Mesendoderm (in vitro differentiated cells): ENCODE measurements at regions not wholly inside any gene's neighbourhood (a gene's known extent, or its start where the extent isn't known, plus 50 kb on each side); places are given as distances from the start of the nearest gene placed in this dataset.

Source experiments
- DNase-seq: peaks from one replicate; pipeline ENCODE4 v3.0.0; 2013
- H2AK5ac ChIP-seq: 2 replicates; pipeline ENCODE4 v1.6.1; 2013; ENCODE audit warnings: low read length, inconsistent platforms
- H2BK120ac ChIP-seq: 2 replicates; pipeline ENCODE4 v1.6.1; 2013; ENCODE audit warnings: low read depth, mild to moderate bottlenecking, low read length, moderate library complexity, mixed read lengths
- H2BK15ac ChIP-seq: replicated peaks from 2 replicates; pipeline ENCODE4 v1.6.1; 2013; ENCODE audit warnings: low read depth, mild to moderate bottlenecking, moderate library complexity
- H2BK5ac ChIP-seq: 2 replicates; pipeline ENCODE4 v1.6.1; 2013; ENCODE audit warnings: low read length, inconsistent platforms
- H3K18ac ChIP-seq: 2 replicates; pipeline ENCODE4 v1.6.1; 2013; ENCODE audit warnings: mild to moderate bottlenecking, low read length, mixed read lengths
- H3K23ac ChIP-seq: one replicate; pipeline ENCODE4 v1.6.1; 2013; ENCODE audit warnings: low read length
- H3K27ac ChIP-seq: 2 replicates; pipeline ENCODE4 v1.5.1; 2013; ENCODE audit warnings: low read depth, mild to moderate bottlenecking, inconsistent platforms, low read length, moderate library complexity
- H3K27me3 ChIP-seq: 2 replicates; pipeline ENCODE4 v1.6.1; 2013; ENCODE audit warnings: low read length, control low read depth, mild to moderate bottlenecking, inconsistent platforms; ENCODE audit not compliant: insufficient read depth, poor library complexity
- H3K36me3 ChIP-seq: 2 replicates; pipeline ENCODE4 v1.6.1; 2013; ENCODE audit warnings: low read length, inconsistent platforms; ENCODE audit not compliant: control insufficient read depth, insufficient read depth
- H3K4ac ChIP-seq: one replicate; pipeline ENCODE4 v1.6.1; 2013; ENCODE audit warnings: low read depth, mild to moderate bottlenecking, low read length, moderate library complexity
- H3K4me1 ChIP-seq: 2 replicates; pipeline ENCODE4 v1.6.1; 2013; ENCODE audit warnings: low read depth, low read length, inconsistent platforms; ENCODE audit not compliant: control insufficient read depth
- H3K4me2 ChIP-seq: 2 replicates; pipeline ENCODE4 v1.6.1; 2013; ENCODE audit warnings: low read length
- H3K4me3 ChIP-seq: 2 replicates; pipeline ENCODE4 v1.5.1; 2013; ENCODE audit warnings: mild to moderate bottlenecking, low read length
- H3K56ac ChIP-seq: one replicate; pipeline ENCODE4 v1.6.1; 2013; ENCODE audit warnings: low read length
- H3K79me1 ChIP-seq: 2 replicates; pipeline ENCODE4 v1.6.1; 2013; ENCODE audit warnings: low read length, inconsistent platforms
- H3K79me2 ChIP-seq: 2 replicates; pipeline ENCODE4 v1.6.1; 2013; ENCODE audit warnings: mild to moderate bottlenecking, low read length; ENCODE audit not compliant: control insufficient read depth, insufficient read depth
- H3K9ac ChIP-seq: 2 replicates; pipeline ENCODE4 v1.6.1; 2013; ENCODE audit warnings: low read length, inconsistent platforms
- H4K5ac ChIP-seq: one replicate; pipeline ENCODE4 v1.6.1; 2013; ENCODE audit warnings: low read length
- H4K8ac ChIP-seq: one replicate; pipeline ENCODE4 v1.6.1; 2013; ENCODE audit warnings: low read depth, mild to moderate bottlenecking, control low read depth, low read length, moderate library complexity
- WGBS: extraction: QIAGEN DNeasy Blood & Tissue Kit; methylation state at CpG from one replicate; pipeline ENCODE4 v1.1.7; 2013; ENCODE audit warnings: low lambda C conversion rate, missing lambda C conversion rate; ENCODE audit not compliant: insufficient coverage; ENCODE audit errors: extremely low coverage; 5-methylcytosine and 5-hydroxymethylcytosine counted together

DNA sequence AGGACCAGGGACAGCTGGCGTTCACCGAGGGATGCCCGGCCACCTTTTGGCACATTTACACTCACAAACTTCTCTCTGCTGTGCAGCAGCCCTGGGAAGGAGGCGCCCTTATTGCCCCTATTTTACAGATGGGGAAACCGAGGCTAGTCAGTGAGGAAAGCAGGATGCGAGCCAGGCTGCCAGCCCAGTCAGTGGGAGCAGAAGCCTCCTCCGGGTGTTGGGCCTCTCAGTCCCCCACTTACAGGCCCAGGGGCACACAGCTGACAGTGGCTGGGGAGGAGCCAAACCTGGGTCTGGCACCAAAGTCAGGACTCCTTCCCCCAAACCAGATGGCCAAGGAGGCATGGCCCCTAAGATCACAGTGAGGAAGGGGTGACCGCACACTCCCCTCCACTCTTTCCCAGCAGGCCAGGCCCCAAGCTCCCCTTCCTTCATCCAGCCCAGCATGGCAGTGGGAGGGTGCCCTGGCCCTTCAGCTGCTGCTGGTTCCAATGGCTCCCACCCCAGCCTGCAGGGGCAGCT, 121.4 kb upstream of the ANO1 start:
- no peak for DNase-seq
- H2BK15ac ChIP-seq: no peak overlapping the region
- no peak overlapping the region for H4K8ac ChIP-seq
- no peak overlapping the region for H2AK5ac ChIP-seq
- H3K27me3 ChIP-seq: no peaks in the 10 kb centered on the region
- no peak overlapping the region for H3K4ac ChIP-seq
- H3K4me2 ChIP-seq: no peak overlapping the region
- H3K36me3 ChIP-seq: no peaks in the 10 kb centered on the region
- H3K56ac ChIP-seq: no peak overlapping the region
- H2BK120ac ChIP-seq: no peak overlapping the region
- H3K18ac ChIP-seq: no peak overlapping the region
- no peak overlapping the region for H3K27ac ChIP-seq
- no peak overlapping the region for H3K9ac ChIP-seq
- no CpG with 5 or more reads among the region's 8 CpGs for WGBS
- H2BK5ac ChIP-seq: no peak overlapping the region
- no peak overlapping the region for H3K23ac ChIP-seq
- H3K79me2 ChIP-seq: no peaks in the 10 kb centered on the region
- no peak overlapping the region for H3K4me3 ChIP-seq
- no peaks in the 10 kb centered on the region for H3K79me1 ChIP-seq
- no peak overlapping the region for H4K5ac ChIP-seq
- H3K4me1 ChIP-seq: no peaks in the 10 kb centered on the region

DNA sequence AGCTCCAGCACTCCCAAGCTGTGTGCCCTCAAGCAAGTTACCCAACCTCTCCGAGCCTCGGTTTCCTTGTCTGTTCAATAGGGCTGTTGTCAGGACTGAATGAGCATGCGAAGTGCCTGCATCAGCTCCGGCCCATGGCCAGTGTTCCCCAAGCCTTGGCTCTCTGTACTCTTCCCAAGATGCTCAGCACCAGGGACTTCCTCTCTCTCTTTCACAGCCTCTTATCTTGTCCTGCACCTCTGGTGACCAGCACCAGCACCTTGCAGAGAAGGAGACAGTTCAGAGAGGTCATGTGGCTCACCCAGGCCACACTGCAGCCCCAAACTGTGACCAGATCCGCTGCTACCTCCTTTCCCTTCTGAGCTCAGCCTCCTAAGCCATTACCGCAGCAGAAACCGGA, 120.3 kb upstream of the ANO1 start:
- H4K5ac ChIP-seq: no peak overlapping the region
- no peak overlapping the region for H2BK15ac ChIP-seq
- H3K79me1 ChIP-seq: no peaks in the 10 kb centered on the region
- no peak overlapping the region for H3K4me2 ChIP-seq
- no peaks in the 10 kb centered on the region for H3K79me2 ChIP-seq
- H3K36me3 ChIP-seq: no peaks in the 10 kb centered on the region
- WGBS: no CpG with 5 or more reads among the region's 7 CpGs
- H3K18ac ChIP-seq: no peak overlapping the region
- H2BK120ac ChIP-seq: no peak overlapping the region
- H3K56ac ChIP-seq: no peak overlapping the region
- no peak overlapping the region for H3K4ac ChIP-seq
- H4K8ac ChIP-seq: no peak overlapping the region
- no peak overlapping the region for H3K9ac ChIP-seq
- H3K27ac ChIP-seq: no peak overlapping the region
- H3K27me3 ChIP-seq: no peaks in the 10 kb centered on the region
- no peak overlapping the region for H2AK5ac ChIP-seq
- no peak overlapping the region for H3K4me3 ChIP-seq
- H3K23ac ChIP-seq: no peak overlapping the region
- no peak overlapping the region for H2BK5ac ChIP-seq
- no peak for DNase-seq
- no peaks in the 10 kb centered on the region for H3K4me1 ChIP-seq

DNA sequence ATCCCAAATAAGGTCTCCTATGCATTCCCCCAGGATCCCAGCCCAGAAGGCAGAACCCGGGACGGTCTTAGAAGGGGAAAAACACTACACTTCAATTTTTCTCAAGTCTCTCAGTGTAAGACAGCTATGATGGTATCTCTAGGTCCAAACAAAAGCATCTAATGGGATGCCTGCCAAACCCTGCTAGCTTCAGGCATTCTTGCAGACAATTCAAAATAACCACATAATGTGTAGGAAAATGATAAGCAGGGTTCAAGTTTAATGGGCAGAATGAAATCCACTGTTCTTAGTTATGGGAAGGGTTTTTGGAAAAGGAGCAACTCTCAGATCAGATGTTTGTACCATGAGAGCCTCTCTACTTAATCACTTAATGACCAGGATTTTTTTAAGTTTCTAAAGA, 119.8 kb upstream of the ANO1 start:
- H3K9ac ChIP-seq: no peak overlapping the region
- H3K79me2 ChIP-seq: no peaks in the 10 kb centered on the region
- no peak overlapping the region for H3K56ac ChIP-seq
- no peak overlapping the region for H3K4ac ChIP-seq
- no peaks in the 10 kb centered on the region for H3K27me3 ChIP-seq
- H2BK15ac ChIP-seq: no peak overlapping the region
- no peak overlapping the region for H2BK120ac ChIP-seq
- H3K23ac ChIP-seq: no peak overlapping the region
- H3K4me3 ChIP-seq: no peak overlapping the region
- H4K5ac ChIP-seq: no peak overlapping the region
- no peaks in the 10 kb centered on the region for H3K79me1 ChIP-seq
- H3K18ac ChIP-seq: no peak overlapping the region
- no peak for DNase-seq
- H3K4me1 ChIP-seq: no peaks in the 10 kb centered on the region
- H3K4me2 ChIP-seq: no peak overlapping the region
- no CpG with 5 or more reads among the region's 2 CpGs for WGBS
- no peak overlapping the region for H3K27ac ChIP-seq
- H4K8ac ChIP-seq: no peak overlapping the region
- H2AK5ac ChIP-seq: no peak overlapping the region
- no peaks in the 10 kb centered on the region for H3K36me3 ChIP-seq
- H2BK5ac ChIP-seq: no peak overlapping the region

DNA sequence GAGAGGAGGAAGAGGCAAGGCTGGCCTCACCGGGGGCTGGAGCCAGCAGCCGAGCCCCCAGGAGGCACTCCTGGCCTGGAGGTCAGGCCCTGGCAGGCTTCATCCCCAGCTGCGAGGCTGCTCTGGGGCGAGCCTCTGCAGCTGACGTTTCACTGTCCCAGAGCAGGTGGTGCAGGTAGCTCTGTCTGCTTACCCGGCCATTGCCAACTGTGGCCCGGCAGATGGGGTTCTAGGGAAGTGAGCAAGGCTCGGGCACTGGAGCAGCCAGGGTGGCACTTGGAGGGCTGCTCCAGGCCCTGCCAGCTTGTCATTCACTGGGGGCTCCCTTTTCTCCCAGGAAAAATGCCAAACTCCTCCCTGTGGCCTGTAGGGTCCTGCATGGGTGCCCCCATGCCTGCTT, 118.7 kb upstream of the ANO1 start:
- Histone ChIP-seq H3K4me3 (no peak overlapping the region), H3K79me2 (no peaks in the 10 kb centered on the region), H3K4me2 (no peak overlapping the region), H3K36me3 (no peaks in the 10 kb centered on the region), H3K9ac (no peak overlapping the region), H2BK120ac (no peak overlapping the region), H3K27me3 (no peaks in the 10 kb centered on the region), H3K27ac (no peak overlapping the region), H2AK5ac (no peak overlapping the region), H3K4ac (no peak overlapping the region), H3K79me1 (no peaks in the 10 kb centered on the region), H2BK15ac (no peak overlapping the region), H3K56ac (no peak overlapping the region), H3K18ac (no peak overlapping the region), H4K8ac (no peak overlapping the region), H3K4me1 (peaks cover 3% of the 10 kb centered on the region), H2BK5ac (no peak overlapping the region), H4K5ac (no peak overlapping the region), H3K23ac (no peak overlapping the region)
- WGBS: no CpG with 5 or more reads among the region's 8 CpGs
- DNase-seq: no peak

DNA sequence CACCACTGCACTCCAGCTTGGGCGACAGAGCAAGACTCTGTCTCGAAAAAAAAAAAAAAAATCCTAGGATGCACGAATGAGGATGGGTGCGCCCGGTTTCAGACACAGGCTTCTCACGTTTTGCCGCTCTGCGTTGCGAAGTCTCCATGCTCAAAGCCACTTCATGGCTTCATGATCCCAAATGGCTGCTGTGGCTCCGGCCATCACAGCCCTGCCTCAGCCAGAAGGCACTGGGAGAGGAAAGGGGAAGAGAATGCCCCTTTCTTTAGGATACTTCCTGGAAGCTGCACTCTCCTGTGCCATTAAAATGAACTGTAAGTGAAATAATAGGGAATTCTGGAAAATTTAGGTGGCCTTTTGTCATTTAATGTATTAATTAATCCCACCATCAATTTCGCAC, 116.4 kb upstream of the ANO1 start:
- Histone ChIP-seq H2BK120ac (no peak overlapping the region), H3K18ac (no peak overlapping the region), H3K4me2 (no peak overlapping the region), H3K4me1 (peaks cover 3% of the 10 kb centered on the region), H3K79me1 (no peaks in the 10 kb centered on the region), H3K79me2 (no peaks in the 10 kb centered on the region), H2BK5ac (no peak overlapping the region), H2AK5ac (no peak overlapping the region), H2BK15ac (no peak overlapping the region), H3K4ac (no peak overlapping the region), H3K36me3 (no peaks in the 10 kb centered on the region), H3K23ac (no peak overlapping the region), H3K56ac (no peak overlapping the region), H3K27ac (no peak overlapping the region), H4K5ac (no peak overlapping the region), H3K27me3 (no peaks in the 10 kb centered on the region), H4K8ac (no peak overlapping the region), H3K4me3 (no peak overlapping the region), H3K9ac (no peak overlapping the region)
- WGBS: no CpG with 5 or more reads among the region's 11 CpGs
- no peak for DNase-seq

DNA sequence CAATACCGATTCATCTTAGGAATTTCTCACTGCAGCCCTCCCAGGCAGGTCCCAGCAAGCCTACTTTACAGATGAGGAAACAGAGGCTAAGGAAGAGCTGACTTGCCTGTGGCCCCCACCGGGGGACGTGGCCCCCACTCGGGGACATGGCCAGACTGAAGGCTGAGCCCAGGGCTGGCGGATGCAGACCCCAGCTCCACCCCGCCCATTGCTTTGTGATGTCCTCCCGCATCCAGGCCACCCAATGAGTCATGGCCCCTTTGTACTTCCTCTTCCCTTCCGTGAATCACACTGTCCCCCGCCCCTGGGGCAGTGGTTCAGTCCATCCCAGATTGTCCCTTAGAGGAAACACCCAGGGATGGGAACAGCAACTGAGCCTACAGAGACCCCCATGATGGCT, 116.0 kb upstream of the ANO1 start:
- Histone ChIP-seq H2BK5ac (no peak overlapping the region), H3K4me1 (peaks cover 3% of the 10 kb centered on the region), H3K4me2 (no peak overlapping the region), H3K4me3 (no peak overlapping the region), H3K4ac (no peak overlapping the region), H2AK5ac (no peak overlapping the region), H2BK15ac (no peak overlapping the region), H4K8ac (no peak overlapping the region), H3K79me2 (no peaks in the 10 kb centered on the region), H3K56ac (no peak overlapping the region), H3K36me3 (no peaks in the 10 kb centered on the region), H3K9ac (no peak overlapping the region), H3K27ac (no peak overlapping the region), H3K27me3 (no peaks in the 10 kb centered on the region), H2BK120ac (no peak overlapping the region), H3K23ac (no peak overlapping the region), H3K79me1 (no peaks in the 10 kb centered on the region), H3K18ac (no peak overlapping the region), H4K5ac (no peak overlapping the region)
- peak; percentile 51 for DNase-seq
- WGBS: no CpG with 5 or more reads among the region's 9 CpGs
